AG08396 (cell line): ENCODE measurements at regions not wholly inside any gene's neighbourhood (a gene's known extent, or its start where the extent isn't known, plus 50 kb on each side); places are given as distances from the start of the nearest gene placed in this dataset.
"Not testable (repeated sequence)": the region's sequence is repeated elsewhere in the genome, so short reads cannot be mapped to it uniquely, and the experiment has no call there.

Experiments
- DNase-seq: peaks from one replicate; pipeline ENCODE4 v3.0.0; 2012; ENCODE audit warnings: low spot score, mixed read lengths

DNA sequence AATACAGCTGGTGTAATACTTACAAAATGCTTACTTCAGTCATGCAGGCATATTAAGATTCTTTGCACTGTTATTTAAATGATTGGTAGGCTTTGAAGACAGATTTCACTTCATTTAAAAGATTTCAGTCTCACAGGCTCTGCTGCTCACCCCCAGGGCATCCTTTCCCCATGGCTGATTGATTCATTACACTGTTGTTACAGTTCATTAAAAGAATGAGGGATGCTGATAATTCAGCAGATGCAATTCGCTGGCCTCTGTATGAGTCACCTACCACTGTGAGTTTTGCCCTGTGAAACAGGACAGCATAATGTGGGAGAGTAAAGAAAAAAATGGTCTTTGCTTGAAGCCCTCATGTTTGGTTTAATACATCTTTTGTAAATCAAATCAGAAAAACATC is 246.9 kb downstream of the CYLC2 start:
- DNase-seq, result no peak

DNA sequence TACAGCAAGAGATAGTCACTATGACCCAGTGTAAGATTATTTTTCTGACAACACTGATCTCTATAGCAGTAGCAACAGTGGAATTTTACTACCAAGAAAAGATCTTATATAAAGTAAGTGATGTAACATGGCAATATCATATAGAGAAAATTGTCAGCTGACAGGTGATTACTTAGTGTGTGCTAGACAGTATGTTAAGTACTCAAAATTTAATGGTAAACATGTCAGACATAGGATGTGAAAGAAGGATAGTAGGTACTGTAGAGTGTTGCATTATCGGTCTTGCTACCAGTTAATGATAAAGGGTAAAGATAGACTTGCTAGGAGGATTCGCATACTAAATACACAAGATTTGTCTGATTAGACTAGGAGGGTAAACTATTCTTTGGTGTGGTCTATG is 247.4 kb downstream of the CYLC2 start:
- DNase-seq, result no peak

DNA sequence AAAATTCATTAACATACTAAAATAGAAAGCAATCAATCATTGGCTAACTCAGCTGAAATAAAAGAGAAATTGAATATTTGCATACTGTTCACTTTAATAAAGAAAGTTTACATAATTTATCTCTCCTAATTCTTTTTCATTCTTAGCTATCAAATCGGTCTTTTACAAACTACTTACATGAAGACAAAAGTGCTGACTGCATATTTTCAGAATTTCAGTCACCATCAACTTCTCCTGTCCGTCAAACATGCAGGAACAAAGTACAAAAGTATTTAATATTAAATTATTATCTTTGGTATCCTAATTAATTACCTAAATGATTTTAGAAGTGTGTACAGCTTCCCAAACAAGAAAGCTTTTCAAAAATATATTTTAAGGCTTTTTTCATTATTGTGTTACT is 248.4 kb downstream of the CYLC2 start:
- DNase-seq, result no peak

DNA sequence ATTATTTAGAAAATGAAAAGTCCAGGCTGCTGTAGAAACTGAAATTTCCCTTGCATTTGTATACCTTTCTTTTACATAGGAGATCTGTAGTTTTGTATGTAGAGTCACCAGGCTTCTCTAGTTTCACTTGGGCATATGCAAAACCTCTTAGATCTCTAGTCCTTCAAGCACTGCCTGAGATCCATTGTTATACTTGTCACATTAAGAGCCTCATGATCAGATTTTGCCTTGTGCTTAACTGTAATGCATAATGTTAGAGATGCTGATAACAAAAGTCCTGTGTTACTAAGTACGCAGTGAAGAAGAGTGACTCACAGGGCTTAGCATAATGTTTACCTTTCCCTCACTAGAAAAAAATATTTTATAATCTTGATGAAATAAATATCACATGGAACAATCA is 250.2 kb downstream of the CYLC2 start:
- DNase-seq, result no peak

DNA sequence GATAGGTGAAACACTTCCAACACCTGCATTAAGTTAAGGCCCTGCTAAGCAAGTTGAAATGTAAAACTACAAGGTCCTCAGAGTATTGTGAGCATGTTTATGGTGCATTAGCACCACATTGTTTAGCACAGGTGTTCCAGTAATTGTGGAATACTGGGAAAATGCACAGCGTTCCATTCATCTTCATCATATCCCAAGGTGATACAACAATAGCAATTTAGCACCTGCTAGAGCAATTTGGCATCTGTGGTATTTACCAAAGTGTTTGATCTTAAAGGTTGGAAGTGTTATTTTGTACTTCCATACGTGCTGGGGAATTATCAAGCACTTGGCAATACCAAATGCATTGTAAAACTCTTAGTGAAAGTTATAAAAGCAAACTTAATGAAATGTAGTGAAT is 266.8 kb downstream of the CYLC2 start:
- DNase-seq, result no peak

DNA sequence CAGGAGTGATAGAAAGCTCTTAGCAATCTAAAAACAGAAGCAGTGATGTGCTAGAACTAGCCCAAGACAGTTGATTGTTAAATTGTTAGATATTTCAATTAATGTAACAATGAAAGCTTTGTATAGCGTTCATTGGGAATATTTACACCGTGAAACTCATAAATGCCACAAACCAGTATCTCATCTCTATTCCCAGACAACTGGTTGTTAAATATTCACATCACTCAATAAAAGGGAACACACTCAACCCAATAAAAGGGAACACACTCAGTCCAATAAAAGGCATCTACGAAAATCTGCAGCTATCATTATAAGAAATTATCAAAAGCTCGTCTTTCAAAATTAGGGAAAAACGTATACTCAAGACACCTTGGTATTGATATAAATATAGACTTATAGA is 270.9 kb downstream of the CYLC2 start:
- DNase-seq, result no peak

DNA sequence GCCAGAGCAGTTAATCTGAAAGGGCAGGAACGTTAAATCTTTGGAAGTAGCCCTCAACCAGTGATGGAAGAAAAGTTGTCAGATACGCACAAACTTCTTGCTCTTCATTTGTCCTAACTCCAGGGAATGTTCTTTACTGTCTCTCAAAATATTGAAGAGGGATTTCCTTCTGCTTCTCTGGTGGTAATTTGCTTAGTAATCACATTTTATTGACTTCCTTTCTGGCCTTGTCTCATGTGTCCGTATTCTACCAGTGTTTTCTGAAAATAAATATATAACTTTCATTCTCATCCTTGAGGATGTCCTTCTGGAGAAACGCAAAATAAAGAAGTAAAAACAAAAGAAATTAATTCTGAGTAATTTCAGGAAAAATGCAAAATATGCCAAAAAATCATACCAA is 282.1 kb downstream of the CYLC2 start:
- DNase-seq, result no peak

DNA sequence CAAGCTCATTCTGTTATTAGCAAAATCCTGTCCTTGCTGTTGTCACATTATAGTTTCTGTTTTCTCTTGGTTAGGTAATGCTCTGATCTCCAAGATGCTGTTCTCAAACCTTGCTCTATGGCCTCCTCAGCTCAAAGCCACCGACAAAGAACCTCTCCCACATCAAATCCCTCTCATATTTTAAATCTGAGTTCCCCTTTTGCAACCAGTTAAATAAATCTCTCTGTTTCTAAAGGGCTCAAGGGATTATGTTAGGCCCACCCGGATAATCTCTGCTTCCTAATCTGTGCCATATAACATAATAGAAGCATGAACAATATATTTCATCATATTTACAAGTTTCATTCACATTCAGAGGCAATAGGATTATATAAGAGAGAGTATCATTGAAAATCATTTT is 286.0 kb downstream of the CYLC2 start:
- no peak for DNase-seq

DNA sequence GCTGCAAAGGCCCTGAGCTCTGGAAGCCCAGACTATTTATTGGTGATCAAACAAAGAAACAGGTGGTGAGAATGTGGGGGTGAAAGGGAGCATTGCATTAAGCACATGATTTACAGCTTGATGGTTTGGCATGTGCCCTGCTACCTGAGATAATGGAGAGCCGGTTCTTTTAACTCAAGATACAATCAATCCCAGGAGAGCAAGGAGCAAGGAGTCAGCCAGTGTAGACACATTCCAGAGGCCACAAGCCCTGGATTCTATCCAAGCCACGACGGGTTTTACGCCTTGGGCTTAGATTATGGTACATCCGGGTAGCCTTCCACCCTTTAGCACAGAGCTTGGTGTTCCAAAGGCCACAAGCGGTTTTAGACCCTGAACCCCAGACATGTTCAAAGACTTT is 292.2 kb downstream of the CYLC2 start:
- no peak for DNase-seq

DNA sequence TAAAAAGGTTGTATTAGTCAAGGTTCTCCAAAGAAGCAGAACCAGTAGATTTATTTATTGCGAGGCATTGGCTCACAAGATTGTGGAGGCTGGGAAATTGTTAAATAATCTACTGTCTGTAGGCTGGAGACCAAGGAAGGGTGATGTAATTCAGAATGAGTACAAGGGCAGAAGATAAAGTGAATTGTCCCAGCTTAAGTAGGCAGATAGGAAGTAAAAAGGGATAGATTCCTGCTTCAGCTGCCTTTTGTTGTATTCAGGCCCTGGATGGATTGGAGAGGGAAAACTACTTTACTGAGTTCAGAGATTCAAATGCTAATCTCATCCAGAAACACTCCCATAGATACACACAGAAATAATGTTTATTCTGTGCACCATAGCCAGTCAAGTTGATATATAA is 301.1 kb downstream of the CYLC2 start:
- no peak for DNase-seq

DNA sequence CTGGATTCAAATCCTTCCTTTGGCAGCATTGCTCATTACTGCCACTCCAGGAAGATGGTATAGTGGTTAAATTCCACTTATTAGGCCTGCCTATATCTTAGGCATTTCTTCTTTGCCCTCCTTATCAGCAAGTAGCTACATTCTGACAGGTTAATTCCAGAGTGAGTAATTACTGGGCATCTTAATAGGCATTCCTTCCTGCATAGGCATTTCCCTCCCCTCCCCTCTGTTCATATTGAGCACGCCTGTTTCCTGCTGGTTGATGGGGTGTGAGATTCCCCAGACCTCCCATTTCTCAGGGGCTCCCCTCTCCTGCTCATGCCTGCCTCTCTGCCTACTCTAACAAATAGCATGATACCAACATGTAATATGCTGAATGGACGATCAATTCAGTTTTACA is 305.9 kb downstream of the CYLC2 start:
- no peak for DNase-seq

DNA sequence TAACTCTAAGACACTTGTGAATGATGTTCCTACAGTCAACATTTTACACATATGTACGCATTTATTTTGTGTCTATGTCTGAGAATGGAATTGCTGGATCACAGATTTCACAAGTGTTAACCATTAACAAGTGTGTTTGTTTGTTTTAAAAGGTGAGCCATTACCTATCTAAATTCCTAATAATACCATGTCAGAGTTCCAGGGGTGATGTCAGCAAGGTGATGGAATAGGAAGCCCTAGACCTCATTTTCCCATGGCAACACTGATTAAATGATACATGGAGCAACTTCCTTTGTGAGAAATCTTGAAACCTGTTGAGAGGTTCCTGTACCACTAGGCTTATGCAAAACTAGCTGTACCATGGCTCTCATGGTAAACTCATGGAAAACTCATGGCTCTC is 309.7 kb downstream of the CYLC2 start:
- DNase-seq, result no peak

DNA sequence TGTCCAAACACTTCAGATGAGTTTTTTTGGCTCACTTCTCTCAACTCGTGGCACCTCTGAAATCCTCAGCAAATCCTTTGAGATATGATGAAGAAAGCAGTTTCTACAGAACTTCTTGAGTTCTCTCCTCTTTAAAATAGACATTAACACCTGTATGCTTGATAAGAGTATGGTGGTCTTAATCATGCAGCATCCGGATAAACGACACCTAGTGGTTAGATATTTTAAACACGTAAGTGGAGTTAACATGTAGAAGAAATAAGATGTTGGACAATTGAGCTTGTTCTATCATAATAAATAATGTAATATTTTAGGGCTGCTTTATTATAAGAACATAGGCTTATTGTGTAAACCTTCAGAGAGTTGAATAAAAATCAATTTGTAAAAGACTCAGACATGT is 324.8 kb downstream of the CYLC2 start:
- no peak for DNase-seq

DNA sequence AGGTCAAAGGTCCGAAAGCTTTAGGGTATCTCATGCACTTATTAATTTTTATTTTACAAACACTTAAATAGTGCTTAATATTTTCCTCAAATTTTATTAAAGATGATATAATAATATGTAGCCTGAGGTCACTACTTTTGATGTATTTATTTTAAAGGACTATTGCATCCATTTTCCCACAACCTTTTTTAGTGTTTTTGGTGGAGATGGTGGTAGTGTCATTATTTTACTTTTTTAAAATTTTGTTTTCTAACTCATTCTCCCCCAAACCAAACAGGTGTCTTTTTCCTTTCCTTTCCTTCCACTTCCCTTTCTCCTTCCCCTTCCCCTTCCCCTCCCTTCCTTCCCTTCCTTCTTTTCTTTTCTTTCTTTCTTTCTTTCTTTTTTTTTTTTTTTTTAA is 328.6 kb downstream of the CYLC2 start:
- DNase-seq, result no peak

DNA sequence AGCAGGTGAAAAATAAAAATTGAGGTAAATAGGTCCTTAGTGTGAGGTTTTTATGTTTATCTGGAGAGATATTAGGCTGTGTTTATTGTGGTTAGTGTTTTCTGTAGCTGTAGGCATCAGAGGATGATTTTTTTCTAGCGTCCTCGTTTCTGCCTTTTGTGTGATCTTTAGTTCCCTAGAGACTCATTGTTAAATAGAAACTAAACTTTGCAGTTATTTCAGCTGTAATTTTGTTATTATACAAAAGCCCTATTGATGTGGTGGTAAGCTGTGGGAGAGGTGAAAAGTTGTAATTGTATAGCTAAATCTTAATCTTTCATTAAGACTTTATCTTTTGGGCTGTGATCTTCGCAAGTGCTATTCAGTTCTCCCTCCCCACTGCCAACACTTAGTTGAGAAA is 340.3 kb downstream of the CYLC2 start:
- no peak for DNase-seq

DNA sequence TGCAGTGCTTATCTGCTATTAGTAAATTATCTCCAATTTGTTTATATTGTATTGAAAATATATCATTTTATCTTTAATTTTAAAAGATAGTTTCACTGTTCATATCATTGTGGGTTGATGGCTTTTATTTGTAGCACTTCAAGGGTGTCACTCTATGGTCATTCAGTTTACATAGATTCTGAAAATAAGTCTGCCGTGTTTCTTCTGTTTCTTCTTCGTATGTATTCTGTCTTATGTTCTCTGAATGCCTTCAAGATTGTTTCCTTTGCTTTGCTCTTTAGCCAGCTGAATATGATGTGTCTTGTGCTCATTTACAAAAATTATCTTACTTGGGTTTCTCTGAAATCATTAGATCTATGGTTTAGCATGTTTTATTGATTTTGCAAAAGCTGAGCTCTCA is 359.9 kb downstream of the CYLC2 start:
- no peak for DNase-seq

DNA sequence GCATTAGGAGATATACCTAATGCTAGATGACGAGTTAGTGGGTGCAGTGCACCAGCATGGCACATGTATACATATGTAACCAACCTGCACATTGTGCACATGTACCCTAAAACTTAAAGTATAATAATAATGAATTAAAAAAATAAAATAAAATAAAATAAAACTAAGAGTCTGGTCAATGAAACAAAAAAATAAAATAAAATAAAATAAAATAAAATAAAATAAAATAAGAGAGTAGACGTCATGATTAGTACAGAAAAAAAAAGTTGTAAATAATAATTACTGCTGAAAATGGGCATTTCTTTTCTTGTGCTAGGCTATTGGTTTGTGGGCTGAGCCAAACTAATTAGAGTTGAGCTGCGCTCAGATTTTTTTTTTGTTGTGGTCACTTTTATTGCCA is 362.8 kb downstream of the CYLC2 start:
- not testable (repeated sequence) for DNase-seq

DNA sequence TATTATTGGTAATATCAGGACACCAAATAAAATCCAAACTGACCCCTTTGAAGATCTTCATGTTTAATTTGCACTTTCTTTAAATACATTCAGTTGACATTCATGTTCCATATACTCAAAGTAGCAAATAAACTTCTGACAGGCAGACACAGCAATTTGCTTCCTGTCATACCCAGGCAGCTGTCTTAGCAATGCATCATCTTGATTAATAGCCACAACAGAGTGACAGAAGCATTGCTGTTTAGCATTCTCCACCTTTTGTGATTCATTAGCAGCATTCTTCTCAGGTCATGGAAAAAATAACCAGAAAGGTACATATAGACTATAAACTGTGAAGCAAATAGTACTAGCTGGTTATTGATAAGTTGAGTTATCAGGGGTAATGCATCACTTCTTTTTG is 366.8 kb downstream of the CYLC2 start:
- no peak for DNase-seq

DNA sequence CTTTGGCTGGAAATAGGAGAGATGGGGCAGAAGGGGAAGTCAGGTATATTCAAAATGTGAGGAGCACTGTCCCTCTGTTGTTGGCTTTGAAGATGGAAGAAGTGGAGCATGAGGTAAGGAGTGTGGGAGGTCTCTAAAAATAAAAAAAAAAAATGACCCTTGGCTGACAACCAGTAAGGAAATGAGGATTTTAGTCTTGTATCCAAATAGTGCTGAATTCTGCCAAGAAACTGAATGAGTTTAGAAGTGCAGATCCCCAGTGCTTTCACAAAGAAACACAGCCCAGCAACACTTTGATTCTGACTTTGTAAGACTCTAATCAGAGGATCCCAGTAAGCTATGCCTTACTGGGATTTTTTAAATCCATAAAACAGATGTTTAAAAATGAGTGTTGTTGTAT is 367.9 kb downstream of the CYLC2 start:
- DNase-seq, result no peak

DNA sequence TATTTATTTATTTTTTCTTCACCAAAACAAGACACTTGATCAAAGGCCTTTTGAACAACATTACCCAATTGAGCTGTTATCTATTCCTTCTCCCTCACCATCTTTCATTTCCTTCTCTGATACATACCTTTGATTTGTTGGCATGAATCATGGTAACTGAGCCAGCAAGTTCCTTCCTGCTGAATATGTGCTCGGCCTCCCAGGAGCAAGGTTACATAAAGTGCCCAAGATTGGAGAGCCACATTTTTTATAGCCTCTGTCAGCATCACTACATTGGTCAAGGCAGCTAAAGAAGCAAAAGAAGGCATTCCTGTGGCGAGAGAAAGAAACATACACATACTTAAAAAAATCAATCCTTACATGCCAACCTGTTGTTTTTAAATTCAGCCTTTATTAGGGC is 369.6 kb downstream of the CYLC2 start:
- peak; percentile 2 for DNase-seq

DNA sequence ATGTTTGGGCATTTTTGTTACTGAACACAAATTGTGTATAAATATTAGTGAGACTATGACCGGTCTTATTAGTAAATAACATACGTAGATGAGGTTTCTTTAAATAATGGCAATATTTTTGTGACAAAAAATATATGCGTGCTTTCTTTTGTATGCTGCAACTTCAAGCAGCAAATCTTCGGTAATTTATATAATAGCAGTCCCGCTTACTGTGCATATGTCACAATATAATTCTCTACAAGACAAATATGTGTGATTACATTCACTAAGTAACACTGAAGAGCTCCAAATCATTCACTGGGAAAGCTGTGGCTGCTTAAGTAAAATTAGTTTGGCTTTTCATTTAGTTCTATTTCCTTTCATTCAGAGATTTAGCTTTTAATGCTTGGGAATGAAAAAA is 376.0 kb downstream of the CYLC2 start:
- no peak for DNase-seq

DNA sequence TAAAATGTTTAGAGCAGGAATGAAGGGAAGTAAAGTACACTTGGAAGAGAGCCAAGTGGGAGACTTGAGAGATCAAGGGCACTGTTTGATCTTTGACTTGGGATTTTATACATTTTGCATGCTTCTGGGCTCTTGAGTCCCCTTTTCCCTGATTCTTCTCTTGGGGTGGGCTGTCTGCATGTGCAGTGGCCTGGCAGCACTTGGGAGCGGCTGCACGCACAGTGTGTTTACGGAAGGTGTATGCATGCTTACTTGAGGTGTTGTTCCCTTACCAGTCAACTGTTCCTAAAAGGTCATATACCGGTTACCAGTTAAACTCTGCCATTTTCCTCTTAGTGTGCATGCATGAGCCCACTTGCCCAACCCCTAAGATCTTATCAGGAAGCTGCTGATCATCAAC is 377.7 kb downstream of the CYLC2 start:
- DNase-seq, result no peak

DNA sequence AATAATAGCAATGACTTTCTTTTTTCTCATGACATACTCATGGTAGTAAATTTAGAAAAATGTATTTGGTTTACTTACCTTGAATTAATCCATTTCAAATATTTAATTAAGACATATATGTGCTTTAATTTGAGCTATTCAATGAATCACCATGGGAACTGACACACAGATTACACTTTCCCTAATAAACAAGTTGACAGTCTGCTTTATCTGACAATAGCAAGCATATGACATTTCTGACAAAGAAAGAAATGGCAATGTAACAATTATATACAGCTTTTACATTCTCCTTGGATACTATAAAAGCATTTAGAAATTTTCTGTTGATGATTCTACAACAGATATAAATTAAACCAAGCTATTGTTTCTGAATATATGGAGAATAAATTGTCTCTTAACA is 382.5 kb downstream of the CYLC2 start:
- no peak for DNase-seq

DNA sequence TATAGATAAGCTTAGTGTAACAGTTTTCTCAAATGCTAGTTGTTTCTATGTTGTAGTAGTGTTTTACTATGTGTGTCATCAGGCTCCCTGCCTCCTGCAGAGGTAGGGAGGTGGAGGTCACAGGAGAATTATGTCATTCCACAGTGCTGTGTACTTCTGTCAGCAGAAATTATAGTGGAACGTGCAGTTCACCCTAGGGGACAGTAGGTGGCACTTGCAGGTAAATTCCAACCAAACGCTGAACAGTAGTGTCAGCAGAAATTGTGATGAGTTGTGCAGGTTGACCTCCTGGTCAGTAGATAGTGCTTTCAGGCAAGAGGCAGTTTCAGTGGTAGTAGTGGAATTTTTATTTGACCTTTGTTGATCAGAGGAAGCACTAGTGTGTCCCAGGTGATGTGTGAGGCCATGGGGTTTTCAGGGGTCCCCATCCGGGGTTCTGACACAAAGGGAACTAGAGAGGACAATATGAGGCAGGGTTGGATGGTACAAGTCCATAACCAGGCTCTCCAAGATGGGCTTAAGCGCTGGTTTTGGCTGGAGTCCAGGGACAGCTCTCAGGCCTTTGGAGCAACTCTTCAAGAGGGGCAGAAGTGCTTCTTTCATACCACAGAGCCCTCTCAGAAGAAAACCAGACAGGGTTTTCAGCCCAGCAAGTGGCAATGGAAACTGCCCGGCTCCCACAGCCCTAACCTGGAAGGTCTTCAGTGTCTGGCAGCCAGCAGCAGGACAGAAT is 402.9 kb downstream of the CYLC2 start:
- no peak for DNase-seq

DNA sequence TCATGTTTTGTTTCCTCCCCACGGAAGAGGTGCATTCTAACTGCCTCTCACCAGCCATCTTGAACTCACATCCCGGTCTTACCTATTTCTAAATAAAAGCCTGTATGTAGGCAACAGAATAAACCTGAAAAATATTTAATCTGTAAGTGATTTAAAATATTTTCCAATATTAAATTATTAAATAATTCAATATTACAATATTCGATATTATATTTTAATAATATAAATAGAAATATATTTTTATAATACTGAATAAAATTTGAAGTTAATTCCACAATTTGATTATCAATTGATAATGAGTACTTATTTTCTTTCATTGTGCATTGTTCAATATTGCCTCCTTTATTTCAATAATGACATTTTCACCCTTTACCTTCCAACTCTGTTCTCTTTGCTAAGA is 404.4 kb downstream of the CYLC2 start:
- no peak for DNase-seq
